ENCODE measurements at regions not wholly inside any gene's neighbourhood (a gene's known extent, or its start where the extent isn't known, plus 50 kb on each side); places are given as distances from the start of the nearest gene placed in this dataset.

DNA sequence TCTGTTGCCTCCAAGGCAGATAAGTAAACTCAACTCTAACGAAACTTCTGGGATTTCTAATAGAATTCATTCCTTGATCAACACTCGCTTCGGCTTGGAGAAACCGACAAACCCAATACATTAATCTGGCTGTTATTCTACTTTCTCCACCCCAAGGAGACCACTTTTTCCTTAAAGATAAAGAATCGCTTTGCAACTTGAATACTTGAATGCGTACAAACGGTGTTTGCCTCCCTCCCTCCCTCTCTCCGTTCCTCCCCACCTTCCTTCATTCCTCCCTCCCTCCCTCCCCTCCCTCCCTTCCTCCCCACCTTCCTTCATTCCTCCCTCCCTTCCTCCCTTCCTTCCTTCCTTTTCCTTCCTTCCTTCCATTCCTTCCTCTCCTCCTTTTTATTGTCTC, 432.6 kb downstream of the HAPSTR1 start:
- ATAC-seq (no peak), DNase-seq (no peak)
- intact Hi-C loops (cut with micrococcal nuclease) = no loop called here

DNA sequence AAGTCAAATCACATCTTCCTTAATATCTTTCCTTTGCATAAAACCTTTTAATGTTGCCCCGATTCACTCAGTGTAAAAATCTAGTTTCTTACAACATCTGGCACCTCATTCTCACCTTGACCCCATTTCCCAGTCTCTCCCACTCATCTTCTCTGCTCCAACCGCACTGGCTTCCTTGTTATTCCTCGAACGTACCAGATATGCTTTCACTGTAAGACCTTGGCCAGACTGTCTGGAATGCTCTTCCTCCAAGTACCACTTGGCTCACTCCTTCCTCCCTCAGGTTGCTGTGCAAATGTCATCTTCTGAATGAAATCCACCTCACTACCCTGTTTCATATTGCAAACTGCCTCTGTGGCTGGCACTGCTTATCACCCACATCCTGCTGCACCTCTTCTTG, 433.6 kb downstream of the HAPSTR1 start:
- intact Hi-C loops (cut with micrococcal nuclease) = no loop called here
- ATAC-seq = no peak
- DNase-seq = no peak

DNA sequence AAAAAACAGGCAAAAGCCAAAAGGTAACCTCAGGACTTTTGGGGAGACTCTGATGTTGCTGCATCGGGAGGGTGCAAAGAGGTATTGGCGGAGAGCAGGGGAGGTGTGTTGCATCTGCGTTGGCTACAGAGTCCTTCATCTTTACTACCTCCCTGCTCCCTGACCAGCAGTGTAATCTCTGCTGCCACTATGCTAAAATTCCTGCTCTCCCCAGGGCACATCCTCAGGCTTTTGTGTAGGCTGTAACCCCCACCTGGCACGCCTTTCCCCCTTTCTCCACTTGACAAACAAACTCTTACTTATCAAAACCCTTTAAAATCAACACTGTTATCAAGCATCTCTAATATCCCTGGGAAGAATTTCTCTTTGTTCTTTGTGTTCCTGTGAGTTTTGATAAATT, 435.3 kb downstream of the HAPSTR1 start:
- intact Hi-C loops (cut with micrococcal nuclease) = no loop called here
- DNase-seq (no peak), ATAC-seq (no peak)

DNA sequence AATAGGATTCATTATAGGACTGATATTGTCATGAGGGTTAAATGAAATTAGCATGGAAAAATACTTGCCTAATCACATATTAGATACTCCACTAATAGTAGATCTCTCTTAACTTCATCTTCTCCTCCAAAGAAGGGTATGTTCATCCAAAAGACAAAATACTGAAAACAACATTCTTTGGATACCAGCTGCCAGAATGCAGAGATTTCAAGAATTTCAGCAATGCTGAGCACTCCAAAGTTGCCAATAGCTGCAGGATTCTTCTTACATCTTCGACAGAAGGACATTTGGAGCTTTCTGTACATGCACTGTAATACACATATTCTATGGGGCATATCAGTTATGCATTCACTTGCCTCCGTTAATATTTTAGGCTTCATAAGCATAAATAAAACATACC, 436.5 kb downstream of the HAPSTR1 start:
- intact Hi-C loops (cut with micrococcal nuclease) = no loop called here
- ATAC-seq = no peak
- no peak for DNase-seq

DNA sequence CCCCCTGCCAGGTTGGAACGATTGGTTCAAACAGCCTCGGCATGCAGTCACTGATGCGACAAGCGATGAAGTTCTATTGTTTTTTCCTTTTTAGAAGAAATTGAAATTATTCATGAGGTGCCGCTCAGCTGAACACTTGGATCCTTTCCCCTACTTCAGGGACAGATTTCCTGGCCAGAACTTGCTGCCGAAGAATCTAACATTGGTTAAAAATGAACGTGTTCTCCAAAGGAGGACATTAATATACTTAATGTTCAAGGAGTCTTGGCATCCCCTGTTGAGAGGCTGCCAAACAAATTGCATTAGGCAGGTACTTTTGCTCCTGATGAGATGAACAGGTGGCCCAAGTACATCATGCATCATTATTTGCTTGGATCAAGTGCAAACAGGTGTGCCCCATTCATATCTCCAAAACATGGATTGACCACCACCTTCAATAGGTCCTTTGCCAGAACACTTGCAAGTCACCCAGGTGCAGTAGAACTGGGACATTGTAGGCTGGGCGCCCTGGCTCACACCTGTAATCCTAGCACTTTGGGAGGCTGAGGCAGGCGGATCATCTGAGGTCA, 437.2 kb downstream of the HAPSTR1 start:
- no peak for DNase-seq
- intact Hi-C loops (cut with micrococcal nuclease) = no loop called here
- no peak for ATAC-seq

DNA sequence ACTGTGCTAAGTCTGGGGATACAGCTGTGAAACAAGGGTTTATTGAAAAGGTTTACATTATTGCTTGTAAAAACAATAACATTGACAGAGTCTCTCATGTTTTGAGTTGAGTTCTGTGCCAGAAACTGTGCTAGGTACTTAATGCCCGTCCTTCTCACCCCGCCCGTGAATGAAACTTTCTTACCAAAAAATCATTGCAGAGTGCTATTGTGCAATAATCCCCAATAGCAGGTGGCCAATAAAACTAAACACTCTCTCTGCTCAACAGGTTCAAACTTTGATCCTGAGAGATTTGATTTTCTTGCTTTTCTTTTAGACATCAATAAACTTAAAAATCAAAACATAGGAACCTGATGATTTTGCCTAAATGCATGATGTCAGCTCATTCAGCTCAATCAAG, 441.6 kb downstream of the HAPSTR1 start:
- DNase-seq = no peak
- intact Hi-C loops (cut with micrococcal nuclease) = no loop called here
- ATAC-seq = no peak

DNA sequence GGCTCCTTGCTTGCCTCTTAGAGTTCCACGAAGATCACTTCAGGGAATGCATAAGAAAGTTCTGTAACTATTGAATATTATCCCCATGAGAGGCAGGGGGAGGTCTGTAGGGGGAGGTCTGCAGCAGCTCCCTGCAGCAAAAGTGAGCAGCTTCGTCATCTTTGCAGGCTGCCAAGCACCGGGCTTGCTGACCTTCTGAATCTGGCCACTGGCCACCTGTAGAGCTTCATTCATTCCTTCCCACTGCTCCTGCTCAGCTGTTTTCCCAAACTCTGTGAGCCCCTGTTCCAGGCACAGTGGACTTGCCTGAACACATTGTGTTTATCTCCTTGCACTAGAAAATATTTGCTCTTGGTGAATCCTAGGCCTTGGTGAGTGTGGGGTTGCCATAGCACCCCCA, 443.3 kb downstream of the HAPSTR1 start:
- intact Hi-C loops (cut with micrococcal nuclease) = no loop called here
- no peak for ATAC-seq

DNA sequence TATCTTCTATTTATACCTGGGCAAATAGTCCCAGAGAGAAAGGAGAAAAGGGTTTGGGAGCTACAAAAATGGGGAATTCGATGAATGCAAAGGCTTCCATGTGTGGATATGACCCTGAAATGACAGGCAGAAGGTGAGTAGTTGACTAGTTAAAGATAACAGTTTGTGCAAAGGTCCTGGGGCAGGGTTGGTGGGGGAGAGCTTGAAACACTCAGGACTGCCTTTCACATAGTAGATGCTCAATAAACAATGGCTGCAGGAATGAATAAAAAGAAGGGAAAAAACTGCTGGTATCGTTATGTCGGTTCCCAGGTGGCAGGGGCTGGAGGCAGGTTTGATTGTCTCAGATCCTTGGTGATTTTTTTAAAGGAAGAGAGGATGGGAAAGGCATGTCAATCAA, 445.5 kb downstream of the HAPSTR1 start:
- intact Hi-C loops (cut with micrococcal nuclease) = no loop called here
- no peak for ATAC-seq
- no peak for DNase-seq

More for the DNA sequence above, 443.3 kb downstream of the HAPSTR1 start:
- peak; percentile 28 for DNase-seq

DNA sequence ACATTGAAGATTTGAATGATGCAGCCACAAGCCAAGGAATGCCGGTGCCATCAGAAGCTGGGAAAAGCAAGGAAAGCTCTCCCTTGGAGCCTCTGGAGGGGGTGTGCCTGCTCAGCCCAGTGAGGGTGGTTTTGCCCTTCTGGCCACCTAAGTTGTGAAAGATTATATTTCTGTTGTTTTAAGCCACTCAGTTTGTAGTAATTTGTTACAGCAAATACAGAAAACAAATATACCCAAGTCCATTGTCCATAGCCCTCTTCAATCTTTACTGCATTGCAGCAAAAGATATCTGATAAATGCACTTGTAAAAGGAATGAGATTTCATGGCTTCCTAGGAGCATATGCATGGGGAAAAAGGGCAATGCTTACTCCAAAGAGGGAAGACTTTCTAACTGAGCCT, 447.9 kb downstream of the HAPSTR1 start:
- ATAC-seq (no peak), DNase-seq (no peak)
- intact Hi-C loops (cut with micrococcal nuclease) = no loop called here

DNA sequence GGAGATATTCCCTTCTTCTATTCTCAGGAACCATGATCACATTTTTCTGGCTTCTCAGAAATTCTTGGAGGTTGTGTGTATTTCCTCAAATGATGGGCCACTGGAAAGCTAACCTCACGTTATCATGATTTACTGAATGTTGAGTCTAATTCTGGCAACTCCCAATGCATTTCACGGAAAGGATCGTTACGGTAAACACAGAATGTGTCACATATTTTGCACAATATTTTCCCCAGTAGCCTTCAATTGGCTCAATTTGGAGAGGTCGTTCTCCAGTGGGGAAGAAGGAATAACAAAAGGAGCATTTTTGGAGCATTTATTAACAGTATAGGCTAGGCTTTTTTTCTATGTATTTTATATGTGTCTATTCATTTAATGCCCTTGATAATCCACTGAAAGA, 450.3 kb downstream of the HAPSTR1 start:
- intact Hi-C loops (cut with micrococcal nuclease) = no loop called here

DNA sequence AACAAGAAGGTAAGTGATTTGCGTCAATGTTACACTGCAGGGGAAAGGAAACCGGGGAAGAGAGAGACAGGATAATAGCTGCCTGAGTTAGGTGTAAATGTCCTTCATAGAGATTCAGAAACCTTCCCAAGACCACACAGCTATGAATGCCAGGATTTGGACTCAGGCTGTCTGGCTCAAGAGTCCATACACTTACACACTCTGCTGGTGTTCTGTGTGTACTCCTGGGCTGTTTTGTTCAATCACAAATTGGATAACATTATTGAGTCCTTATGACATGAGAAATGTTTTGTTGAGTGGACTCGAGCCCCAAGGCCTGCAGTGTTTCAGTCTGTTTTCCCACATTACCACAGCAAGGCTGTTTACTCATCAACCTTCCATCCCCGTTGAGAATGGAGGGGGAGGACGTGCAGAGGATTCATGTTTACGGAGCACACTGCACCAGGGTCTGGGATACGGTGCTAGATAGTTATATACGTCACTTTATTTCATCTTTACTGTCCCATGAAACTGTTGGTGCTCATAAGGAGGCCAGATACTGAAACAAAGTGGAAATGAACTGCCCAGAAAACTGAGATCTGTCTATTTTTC, 450.8 kb downstream of the HAPSTR1 start:
- intact Hi-C loops (cut with micrococcal nuclease) = no loop called here
- ATAC-seq (no peak), DNase-seq (no peak)

More for the DNA sequence above, 450.3 kb downstream of the HAPSTR1 start:
- DNase-seq (no peak), ATAC-seq (no peak)

DNA sequence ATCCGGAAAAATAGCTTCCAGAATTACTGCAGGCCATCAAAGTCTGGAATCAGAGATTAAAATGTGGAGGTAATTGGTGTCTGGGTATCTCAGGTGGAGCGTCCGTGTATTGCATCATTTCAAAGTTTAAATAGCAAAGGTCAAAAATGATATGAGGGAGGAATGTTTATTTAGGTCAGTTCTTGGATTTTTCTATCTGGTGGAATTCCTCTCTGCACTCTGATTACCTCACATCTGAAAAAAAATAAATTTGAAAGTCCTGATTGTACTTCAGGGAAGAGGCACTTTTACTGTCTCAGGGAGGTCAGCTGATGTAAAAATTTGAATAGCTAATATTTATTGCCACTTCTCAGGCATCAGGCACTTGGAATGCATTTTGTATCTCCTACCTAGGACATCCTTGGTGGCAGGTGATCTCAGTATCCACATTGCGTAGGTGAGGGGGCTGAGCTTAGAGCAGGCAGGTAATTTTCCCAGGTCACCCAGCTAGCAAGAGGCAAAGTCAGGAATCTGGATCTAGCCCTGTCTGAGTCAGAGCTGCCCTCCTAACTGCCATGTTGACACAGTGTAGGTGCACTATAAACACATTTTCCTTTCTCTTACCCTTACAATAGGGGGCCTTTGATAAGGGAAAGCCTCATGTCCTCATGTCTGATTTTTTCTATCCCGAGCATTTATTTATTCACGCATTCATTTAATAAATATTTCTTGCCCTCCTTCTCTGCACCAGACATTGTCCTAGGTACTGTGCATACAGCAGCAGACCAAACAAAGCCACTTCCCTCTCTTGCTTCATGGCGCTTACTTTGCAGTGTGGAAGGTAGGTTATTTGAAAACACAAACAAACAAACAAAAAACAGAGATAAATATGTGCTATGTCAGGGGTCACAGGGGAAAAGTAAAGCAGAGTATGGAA, 454.3 kb downstream of the HAPSTR1 start:
- intact Hi-C loops (cut with micrococcal nuclease) = no loop called here
- ATAC-seq (no peak), DNase-seq (no peak)

DNA sequence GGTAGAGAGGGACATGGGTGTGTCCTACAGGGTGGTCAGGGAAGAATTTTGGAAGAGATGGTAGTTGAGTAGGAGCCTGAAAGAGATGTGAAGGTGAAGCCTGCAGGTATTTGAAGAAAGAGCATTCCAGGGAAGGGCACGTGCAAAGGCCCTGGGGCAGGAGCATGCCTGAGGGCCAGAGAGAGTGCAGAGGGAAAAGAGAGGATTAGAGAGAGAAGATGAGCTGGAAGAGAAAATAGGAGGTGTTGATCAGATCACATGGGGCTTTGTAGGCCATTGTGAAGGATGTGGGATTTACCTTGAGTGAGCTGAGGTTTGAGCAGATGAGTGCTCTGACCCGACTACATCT, 455.0 kb downstream of the HAPSTR1 start:
- intact Hi-C loops (cut with micrococcal nuclease) = no loop called here
- DNase-seq (no peak), ATAC-seq (no peak)

DNA sequence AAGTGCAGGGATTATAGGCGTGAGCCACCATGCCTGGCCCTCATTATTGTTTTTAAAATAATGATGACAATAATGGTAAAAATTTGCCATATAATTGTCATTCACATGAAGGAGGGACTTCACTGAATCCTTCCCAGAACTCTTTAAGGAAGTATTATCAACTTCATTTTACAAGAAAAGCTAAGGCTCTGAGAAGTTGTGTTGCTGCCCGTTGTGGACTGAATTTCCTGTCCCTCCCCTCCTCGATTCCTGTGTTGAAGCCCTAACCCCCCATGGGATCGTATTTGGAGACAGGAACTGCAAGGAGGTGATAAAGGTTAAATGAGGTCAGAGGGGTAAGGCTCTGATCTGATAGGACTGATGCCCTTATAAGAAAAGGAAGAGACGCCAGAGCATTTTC, 458.0 kb downstream of the HAPSTR1 start:
- ATAC-seq (no peak), DNase-seq (no peak)
- intact Hi-C loops (cut with micrococcal nuclease) = no loop called here

DNA sequence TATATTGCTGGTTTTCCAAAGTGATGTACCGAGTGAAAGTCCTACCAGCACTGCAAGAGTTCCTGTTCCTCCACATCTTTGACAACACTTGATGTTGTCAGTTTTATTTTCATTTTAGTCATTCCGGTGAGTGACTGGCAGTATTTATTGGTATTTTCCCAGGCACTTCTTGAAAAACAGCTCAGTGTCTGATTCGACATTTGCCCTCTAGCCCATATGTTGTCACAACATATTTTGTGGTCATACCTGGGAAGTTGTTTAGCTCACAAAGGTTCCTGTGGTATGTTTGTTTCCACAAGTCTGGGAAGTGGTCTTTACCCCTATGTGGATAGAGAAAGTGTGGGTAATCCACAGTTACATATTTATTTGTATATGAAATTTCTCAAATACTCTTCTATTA, 463.6 kb downstream of the HAPSTR1 start:
- intact Hi-C loops (cut with micrococcal nuclease) = no loop called here
- DNase-seq (no peak), ATAC-seq (no peak)

DNA sequence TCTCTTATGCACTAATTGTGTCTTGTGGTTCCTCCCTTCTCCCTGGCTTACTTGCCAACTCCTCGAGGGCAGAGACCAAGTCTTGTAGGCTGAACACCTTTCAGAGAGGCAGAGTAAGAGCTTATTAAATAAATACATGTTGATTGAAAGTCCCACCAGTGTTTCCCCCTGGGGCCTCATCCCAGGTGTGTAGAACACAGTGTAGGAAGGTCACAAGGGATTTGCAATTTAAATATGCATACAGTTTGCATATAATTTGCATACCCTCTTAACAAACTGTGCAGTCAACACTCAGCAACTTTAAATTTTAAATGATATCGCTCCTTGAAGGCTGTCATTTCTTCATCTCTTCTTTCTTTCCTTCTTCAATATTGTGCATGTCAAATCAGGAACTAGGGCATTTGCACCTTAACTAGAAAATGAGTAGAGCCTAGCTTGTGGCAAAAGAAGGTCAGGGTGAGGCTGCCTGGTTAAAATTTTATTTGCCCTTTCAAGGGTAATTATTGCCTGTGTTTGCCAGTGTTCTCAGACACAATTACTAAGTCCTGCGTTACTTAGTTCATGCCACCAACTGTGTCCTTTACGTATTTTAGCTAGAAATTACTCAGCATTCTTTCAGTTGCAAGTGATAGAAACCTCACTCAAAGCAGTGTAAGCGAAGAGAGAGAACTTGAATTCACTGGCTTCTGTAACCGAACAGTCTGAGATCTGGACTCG, 465.7 kb downstream of the HAPSTR1 start:
- intact Hi-C loops (cut with micrococcal nuclease) = no loop called here
- ATAC-seq = no peak
- no peak for DNase-seq

DNA sequence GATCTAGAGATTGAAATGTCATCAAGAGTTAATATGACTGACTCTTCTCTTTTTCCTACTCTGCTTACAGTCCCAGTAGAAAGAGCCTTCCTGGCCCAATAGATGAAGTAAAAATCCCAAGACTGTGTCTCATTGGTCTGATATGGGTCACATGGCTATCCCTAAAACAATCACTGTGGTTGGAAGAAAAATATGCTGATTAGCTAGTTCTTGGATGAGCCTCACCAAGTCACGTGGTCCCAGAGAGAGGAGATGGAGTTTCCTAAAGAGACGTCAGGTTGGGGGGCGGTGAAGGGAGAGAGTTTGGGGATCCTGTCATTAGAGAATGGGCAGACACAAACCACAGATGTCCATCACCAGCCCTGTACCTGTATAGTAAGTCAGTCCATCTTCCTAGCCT, 466.3 kb downstream of the HAPSTR1 start:
- DNase-seq (no peak), ATAC-seq (no peak)

DNA sequence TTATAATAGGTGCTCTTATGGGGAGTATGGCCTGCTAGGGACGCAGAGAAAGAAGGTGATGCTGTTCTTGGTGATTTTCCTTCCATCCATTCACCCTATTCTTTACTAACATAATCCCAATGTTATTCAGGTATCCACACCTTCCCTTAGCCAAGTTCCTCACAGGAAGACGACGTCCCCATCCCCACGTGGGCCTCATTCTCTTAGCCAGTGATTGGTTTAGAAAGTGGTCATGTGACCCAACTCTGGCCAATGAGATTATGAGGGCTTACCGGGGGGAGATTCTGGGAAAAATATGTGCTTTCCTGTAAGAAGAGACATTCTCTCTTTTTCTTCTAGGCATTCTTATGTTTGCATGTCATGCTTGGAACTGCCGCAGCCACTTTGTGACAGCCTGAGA, 474.7 kb downstream of the HAPSTR1 start:
- DNase-seq (no peak), ATAC-seq (no peak)
- intact Hi-C loops (cut with micrococcal nuclease) = no loop called here

More for the DNA sequence above, 466.3 kb downstream of the HAPSTR1 start:
- intact Hi-C loops (cut with micrococcal nuclease) = no loop called here

DNA sequence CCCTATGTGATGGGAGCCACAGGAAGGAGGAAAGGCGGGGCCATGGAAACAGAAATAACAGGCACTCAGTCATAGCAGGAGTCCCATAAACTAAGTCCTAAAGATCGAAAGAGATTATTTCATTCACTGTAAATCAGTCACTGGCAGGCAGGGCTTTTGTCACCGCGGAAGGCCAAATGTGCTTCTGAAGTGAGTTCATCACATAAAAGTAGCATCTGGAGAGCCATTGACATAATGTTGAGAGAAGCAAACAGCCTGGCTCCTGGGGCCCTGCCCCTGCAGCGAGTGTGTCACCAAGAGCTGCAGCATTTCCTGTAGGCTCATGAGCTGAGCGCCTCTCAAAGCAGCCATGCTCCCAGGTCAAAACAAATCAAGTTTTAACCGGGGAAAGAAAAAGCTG, 476.2 kb downstream of the HAPSTR1 start:
- intact Hi-C loops (cut with micrococcal nuclease) = no loop called here
- DNase-seq (no peak), ATAC-seq (no peak)

DNA sequence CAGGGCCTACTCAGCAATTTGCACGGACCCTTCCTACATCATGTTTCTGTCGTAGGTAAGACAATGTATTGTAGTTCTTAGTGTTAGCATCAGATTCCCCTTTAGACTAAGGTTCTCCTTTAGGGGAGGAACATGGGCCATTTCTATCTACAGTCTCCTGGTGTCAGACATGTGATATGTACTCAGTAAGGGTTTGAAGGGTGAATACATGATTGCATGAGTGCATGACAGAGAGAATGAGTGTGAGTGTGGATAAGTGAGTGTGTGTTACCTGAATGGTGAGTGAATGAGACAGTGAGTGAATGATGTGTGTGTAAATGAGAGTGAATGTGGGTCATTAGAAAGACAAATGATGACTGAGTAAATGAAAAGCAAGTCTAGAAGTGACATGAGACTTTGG, 476.8 kb downstream of the HAPSTR1 start:
- DNase-seq = no peak
- no peak for ATAC-seq
- intact Hi-C loops (cut with micrococcal nuclease) = no loop called here
